HepG2 (cell line): ENCODE measurements at regions not wholly inside any gene's neighbourhood (a gene's known extent, or its start where the extent isn't known, plus 50 kb on each side); places are given as distances from the start of the nearest gene placed in this dataset.

Source experiments
- ATAC-seq: fragments of 200-7000 bp; cut with Tn5 transposase; 3 replicates; pipeline ENCODE4 v1.9.1; 2020; ENCODE audit warnings: mild to moderate bottlenecking, moderate library complexity
- BruUV-seq: library from RNA; stranded (reverse); fragments of 400-500 nt; replicated peaks from 2 replicates; lab custom pipeline; 2021; lab: Mats Ljungman, UMichigan
- CTCF ChIA-PET: fragments of 300-600 bp; formaldehyde crosslinking; extraction: SDS; loops from one replicate; lab custom pipeline; 2021; ENCODE audit warnings: low total read pairs, inconsistent platforms, low intra/inter-chr PET ratio; lab: Yijun Ruan, JAX
- POLR2A ChIA-PET: fragments of 350-600 bp; sonication (Branson Sonifier 250); formaldehyde crosslinking; loops from one replicate; lab custom pipeline; 2020; ENCODE audit warnings: antibody characterized with exemption, inconsistent platforms; lab: Yijun Ruan, JAX
- DNase-seq: peaks from one replicate; pipeline ENCODE4 v3.0.0-alpha.2; 2015; ENCODE audit warnings: low spot score
- FAIRE-seq: peaks from 3 replicates; lab custom pipeline; 2011; peaks lifted over from hg19 to GRCh38; lab: Jason Lieb, UNC
- H2AFZ ChIP-seq: one replicate; pipeline ENCODE4 v1.6.1; 2011; ENCODE audit warnings: low read length, inconsistent platforms
- H3K27ac ChIP-seq: fragments of 300-600 bp; 3 replicates; pipeline ENCODE4 v1.8.0; 2011; ENCODE audit warnings: mixed run types, mild to moderate bottlenecking, mixed read lengths, low read length, inconsistent platforms; ENCODE audit not compliant: insufficient read depth; ENCODE audit errors: extremely low read length
- H3K27me3 ChIP-seq, 2 experiments: fragments of 200-600 bp in 1 of 2; 2 replicates in 1 of 2; 3 replicates in 1 of 2; pipeline versions ENCODE4 v1.6.0 to v1.8.0; 2011; ENCODE audit warnings: low read length in 2 of 2, mild to moderate bottlenecking in 2 of 2, moderate library complexity in 2 of 2, inconsistent platforms in 1 of 2; ENCODE audit not compliant: insufficient read depth in 2 of 2, control insufficient read depth in 1 of 2
- H3K36me3 ChIP-seq, 2 experiments: fragments of 200-600 bp in 1 of 2; replicated peaks in 1 of 2; 2 replicates in 1 of 2; 3 replicates in 1 of 2; pipeline versions ENCODE4 v1.5.1 to v1.8.0; 2011; ENCODE audit warnings: low read length in 2 of 2, inconsistent platforms in 1 of 2; ENCODE audit not compliant: insufficient read depth in 2 of 2, control insufficient read depth in 1 of 2
- H3K4me1 ChIP-seq: 2 replicates; pipeline ENCODE4 v1.5.1; 2012; ENCODE audit warnings: low read length, inconsistent platforms; ENCODE audit not compliant: insufficient read depth
- H3K4me2 ChIP-seq: 2 replicates; pipeline ENCODE4 v1.6.0; 2011; ENCODE audit warnings: low read depth, low read length, inconsistent platforms
- H3K4me3 ChIP-seq, 3 experiments: fragments of 200-600 bp in 1 of 3; sonication (generic), shearing (Covaris generic) in 1 of 3; replicated peaks in 1 of 3; 2 replicates each; pipeline ENCODE4 v1.5.1; 2011 to 2016; ENCODE audit warnings: low read length in 3 of 3, inconsistent platforms in 2 of 3, low read depth in 2 of 3, mild to moderate bottlenecking in 2 of 3, control low read depth in 1 of 3, mixed read lengths in 1 of 3; ENCODE audit not compliant: insufficient read depth in 1 of 3
- H3K79me2 ChIP-seq: one replicate; pipeline ENCODE4 v1.6.1; 2011; ENCODE audit warnings: low read length, inconsistent platforms; ENCODE audit not compliant: insufficient read depth
- H3K9ac ChIP-seq: 2 replicates; pipeline ENCODE4 v1.6.0; 2011; ENCODE audit warnings: mild to moderate bottlenecking, low read depth, low read length, inconsistent platforms; ENCODE audit not compliant: insufficient read depth
- H3K9me3 ChIP-seq: 2 replicates; pipeline ENCODE4 v1.5.1; 2012; ENCODE audit warnings: mild to moderate bottlenecking, low read length
- H4K20me1 ChIP-seq: 2 replicates; pipeline ENCODE4 v1.6.0; 2011; ENCODE audit warnings: inconsistent platforms, mild to moderate bottlenecking, low read length, moderate library complexity; ENCODE audit not compliant: insufficient read depth
- FUBP1 ChIP-seq: sonication (generic); formaldehyde crosslinking; IDR thresholded peaks from 2 replicates; pipeline ENCODE4 v1.5.1; 2020; ENCODE audit warnings: missing genetic modification reagents, mild to moderate bottlenecking, borderline replicate concordance
- HOXA5 ChIP-seq: sonication (generic); formaldehyde crosslinking; IDR thresholded peaks from 2 replicates; pipeline ENCODE4 v1.4.0; 2020; ENCODE audit warnings: missing genetic modification reagents
- RNF2 ChIP-seq: fragments of 450-650 bp; conservative IDR thresholded peaks from 2 replicates; pipeline ENCODE4 v1.6.1; 2016; ENCODE audit warnings: low read depth
- ZNF883 ChIP-seq: sonication (generic); formaldehyde crosslinking; IDR thresholded peaks from 2 replicates; pipeline ENCODE4 v1.5.1; 2020; ENCODE audit warnings: mild to moderate bottlenecking, missing genetic modification reagents; ENCODE audit errors: not compliant biosample characterization
- WGBS: methylation state at CpG from one replicate; pipeline ENCODE4 v1.1.6; 2017; ENCODE audit warnings: low lambda C conversion rate; 5-methylcytosine and 5-hydroxymethylcytosine counted together
- in situ Hi-C: cut with HindIII; loops from 2 replicates; pipeline ENCODE4 v1.10.0; 2017; ENCODE audit warnings: low pct_unique_long_range_greater_than_20kb; ENCODE audit not compliant: extremely low pct_ligation_motif_present
- intact Hi-C: fragments of 100-400 bp; cut with micrococcal nuclease; formaldehyde crosslinking; loops from one replicate; pipeline ENCODE4 v1.10.0; 2022; ENCODE audit not compliant: unreplicated experiment

GRCh38 chr7:98774884-98775283, 94.9 kb downstream of the TMEM130 start:
- H3K27me3 ChIP-seq, result peaks cover 0 to 8% of the 10 kb centered on the region in 2 experiments; a peak in 2 of 5 replicates
- no TSS peak for BruUV-seq
- no peaks in the 10 kb centered on the region for H3K9me3 ChIP-seq
- no peak overlapping the region for H3K4me2 ChIP-seq
- H2AFZ ChIP-seq, result no peak overlapping the region
- no peaks in the 10 kb centered on the region for H3K79me2 ChIP-seq
- H3K9ac ChIP-seq, result no peak overlapping the region
- intact Hi-C loops (no loop called here), in situ Hi-C loops (no loop called here)
- H3K4me3 ChIP-seq, result no peak overlapping the region
- WGBS, result 0% methylated on average over 4 of the region's 4 CpGs
- no peak overlapping the region for H3K27ac ChIP-seq
- POLR2A ChIA-PET, result no interaction called here
- no peaks in the 10 kb centered on the region for H3K36me3 ChIP-seq
- no peaks in the 10 kb centered on the region for H4K20me1 ChIP-seq
- FAIRE-seq, result no peak
- no peak for ATAC-seq
- no peak for DNase-seq
- peaks cover 22% of the 10 kb centered on the region for H3K4me1 ChIP-seq
- CTCF ChIA-PET, result no interaction called here
- TF ChIP-seq ZNF883 (CRISPR knock-in tag) (no peak), HOXA5 (CRISPR knock-in tag) (no peak), FUBP1 (CRISPR knock-in tag) (no peak)

GRCh38 chr7:98777051-98777450, 92.8 kb downstream of the TMEM130 start:
- peaks cover 0 to 15% of the 10 kb centered on the region in 2 experiments; a peak in 2 of 5 replicates for H3K27me3 ChIP-seq
- peaks cover 10% of the 10 kb centered on the region for H3K4me1 ChIP-seq
- H3K9me3 ChIP-seq, result no peaks in the 10 kb centered on the region
- FAIRE-seq (no peak), ATAC-seq (0 out of 3 replicates have a peak, but pooled peaks have one; percentile 24), DNase-seq (no peak)
- intact Hi-C loops, result no loop called here
- H4K20me1 ChIP-seq, result no peaks in the 10 kb centered on the region
- in situ Hi-C loops, result no loop called here
- no peak for TF ChIP-seq RNF2
- H3K4me2 ChIP-seq, result no peak overlapping the region
- H3K36me3 ChIP-seq, result no peaks in the 10 kb centered on the region
- ChIA-PET CTCF (no interaction called here), POLR2A (no interaction called here)
- H3K9ac ChIP-seq, result no peak overlapping the region
- H3K27ac ChIP-seq, result no peak overlapping the region
- no peaks in the 10 kb centered on the region for H3K79me2 ChIP-seq
- no peak overlapping the region for H3K4me3 ChIP-seq
- WGBS, result 28% methylated on average over 9 of the region's 9 CpGs
- no peak overlapping the region for H2AFZ ChIP-seq
- no TSS peak for BruUV-seq
